Left renal cortex interstitium (tissue), 4 donors: ENCODE measurements at regions not wholly inside any gene's neighbourhood (a gene's known extent, or its start where the extent isn't known, plus 50 kb on each side); places are given as distances from the start of the nearest gene placed in this dataset.

Experiments
- DNase-seq, 4 donors: peaks; one replicate each; pipeline ENCODE4 v3.0.0-alpha.2; 2013; ENCODE audit warnings: low read depth in 4 of 4, low spot score in 2 of 4, missing footprints in 1 of 4

DNA sequence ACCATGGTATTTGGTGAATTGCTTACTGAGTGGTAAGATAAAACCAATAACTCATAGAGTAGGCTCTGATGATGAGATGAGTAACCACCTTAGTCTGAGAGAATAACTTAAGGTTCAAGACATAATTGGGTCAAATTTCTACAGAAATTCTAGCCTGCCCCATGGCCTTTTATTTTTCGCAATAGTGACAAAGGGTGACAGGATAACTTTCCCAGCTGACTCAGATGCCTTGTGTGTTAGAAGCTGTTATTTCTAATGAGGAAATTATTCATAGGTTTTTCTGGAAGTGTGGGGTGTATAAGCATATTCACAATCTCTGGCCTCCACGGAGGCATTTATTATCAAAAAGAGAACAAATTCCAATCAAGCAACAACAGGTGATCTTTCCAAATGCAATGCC lies 159.0 kb downstream of the NUP35 start:
- no peak for DNase-seq

DNA sequence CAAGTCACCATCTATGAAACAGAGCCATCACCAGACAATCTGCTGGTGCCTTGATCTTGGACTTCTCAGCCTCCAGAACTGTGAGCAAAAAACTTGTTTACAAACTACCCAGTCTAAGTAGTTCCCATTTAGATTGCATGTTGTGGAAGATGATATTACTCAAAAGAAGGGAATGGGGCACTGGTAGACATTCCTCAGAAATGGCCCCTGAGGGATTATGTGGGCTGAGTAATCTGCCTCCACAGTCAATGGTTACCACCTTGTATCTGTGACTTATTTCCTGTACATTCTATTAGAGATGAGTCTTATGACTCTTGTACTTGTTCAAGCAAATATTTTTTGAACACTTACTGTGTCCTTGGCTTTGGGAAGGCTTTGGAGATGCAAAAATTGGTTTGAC lies 160.4 kb downstream of the NUP35 start:
- no peak for DNase-seq

DNA sequence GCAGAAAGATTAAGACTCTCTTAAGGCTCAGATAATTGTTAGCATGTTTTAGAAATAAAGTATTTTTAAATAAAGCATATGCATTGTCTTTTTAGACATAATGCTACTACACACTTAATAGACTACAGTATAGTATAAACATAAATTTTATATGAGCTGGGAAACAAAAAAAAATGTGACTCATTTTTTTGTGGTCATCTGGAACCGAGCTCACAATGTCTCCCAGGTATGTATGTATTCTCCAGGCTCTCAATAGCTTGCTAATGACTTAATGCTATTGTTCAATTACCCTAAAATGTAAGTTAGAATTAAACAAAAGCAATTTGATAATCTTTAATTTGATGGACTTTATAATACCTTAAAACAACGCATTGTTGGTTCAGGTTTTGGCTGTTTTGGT lies 167.2 kb downstream of the NUP35 start:
- no peak for DNase-seq

DNA sequence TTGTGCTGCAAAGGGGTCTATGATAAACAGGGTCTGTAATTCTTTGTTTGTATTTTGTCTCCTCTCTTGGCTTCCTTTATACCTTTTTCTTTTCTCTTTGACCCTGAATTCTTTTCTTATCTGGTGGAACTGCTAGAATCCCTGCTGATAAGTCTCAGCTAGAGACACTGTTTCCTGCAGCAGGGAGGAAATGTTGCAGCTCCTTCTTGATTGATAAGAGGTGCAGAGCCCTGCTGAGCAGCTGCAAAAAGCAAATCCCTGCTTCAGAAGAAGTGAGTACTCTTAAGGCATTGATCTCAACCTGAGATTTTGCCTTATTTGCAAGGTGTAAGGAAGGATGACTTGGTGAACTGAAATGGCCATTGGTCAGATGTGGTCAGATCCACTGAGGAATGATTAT lies 167.8 kb downstream of the NUP35 start:
- no peak for DNase-seq

DNA sequence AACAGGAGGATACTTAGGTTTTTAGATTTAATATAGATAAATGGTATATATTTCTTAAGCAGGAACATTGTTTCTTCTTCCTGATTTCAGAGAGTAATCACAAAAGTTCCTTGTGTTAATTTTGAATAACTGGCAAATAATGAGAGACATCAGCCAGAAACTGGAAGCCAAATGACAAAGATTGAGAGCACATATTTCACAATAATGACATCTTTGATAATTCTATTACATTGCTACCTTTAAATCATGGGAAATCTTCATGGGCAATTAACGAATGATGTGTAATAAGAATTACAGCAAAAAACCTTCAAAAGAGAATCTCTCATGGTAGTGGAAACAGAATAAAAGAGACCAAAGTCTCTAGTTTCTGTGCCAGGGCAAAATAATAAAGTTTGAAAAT lies 215.1 kb downstream of the NUP35 start:
- no peak for DNase-seq

DNA sequence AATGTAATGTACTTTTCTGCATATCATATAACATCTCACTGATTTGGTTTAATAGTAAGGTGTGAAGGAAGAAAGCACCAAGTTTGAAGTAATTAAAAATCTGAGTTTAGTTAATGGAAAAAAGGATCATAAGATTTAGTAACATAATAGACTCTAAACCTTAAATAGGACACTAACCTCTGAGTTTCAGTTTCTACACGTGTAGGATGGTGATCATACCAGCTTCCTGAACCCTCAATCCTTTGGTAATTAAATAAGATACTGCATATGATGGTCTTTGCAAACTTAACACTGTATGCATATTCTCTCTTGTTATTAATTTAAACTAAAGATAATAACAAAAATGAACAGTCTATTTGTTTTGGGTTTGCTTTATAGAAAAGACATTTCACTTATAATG lies 216.8 kb downstream of the NUP35 start:
- no peak for DNase-seq

DNA sequence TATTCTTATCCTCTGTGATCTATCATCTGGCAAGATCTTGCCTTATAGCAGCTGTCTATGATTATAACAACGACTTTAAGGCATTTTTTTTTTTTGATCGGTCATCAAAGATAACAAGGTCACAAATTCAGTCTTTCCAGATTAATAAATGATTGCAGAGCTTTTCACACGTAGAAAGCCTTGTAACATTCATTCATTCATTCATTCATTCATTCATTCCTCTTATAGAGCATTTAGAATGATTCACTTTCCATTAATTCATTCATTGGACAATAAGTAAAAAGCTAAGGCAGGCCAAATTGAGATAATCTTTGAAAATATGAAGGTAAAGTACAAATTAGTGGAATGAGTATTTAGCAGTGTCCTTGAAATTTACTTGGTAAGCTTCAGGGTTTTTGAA lies 223.7 kb downstream of the NUP35 start:
- DNase-seq = no peak

DNA sequence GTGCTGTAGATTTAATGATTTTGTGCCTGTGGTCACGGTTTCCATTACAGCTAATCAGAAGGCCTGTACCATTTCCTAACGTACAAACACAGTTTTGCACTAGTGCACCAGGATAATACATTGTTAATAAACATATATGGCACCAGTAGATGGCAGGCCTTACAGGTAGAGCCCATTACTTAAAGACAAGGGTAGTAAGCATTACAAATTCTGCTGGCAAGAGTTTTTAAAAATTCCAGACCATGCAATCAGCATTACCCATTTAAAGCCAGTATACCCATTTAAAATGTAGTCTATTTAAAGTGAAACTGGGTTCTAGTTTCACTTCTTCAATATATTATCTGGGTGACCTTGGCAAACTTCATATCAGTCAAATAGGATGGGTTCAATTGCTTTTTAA lies 224.2 kb downstream of the NUP35 start:
- DNase-seq = no peak

DNA sequence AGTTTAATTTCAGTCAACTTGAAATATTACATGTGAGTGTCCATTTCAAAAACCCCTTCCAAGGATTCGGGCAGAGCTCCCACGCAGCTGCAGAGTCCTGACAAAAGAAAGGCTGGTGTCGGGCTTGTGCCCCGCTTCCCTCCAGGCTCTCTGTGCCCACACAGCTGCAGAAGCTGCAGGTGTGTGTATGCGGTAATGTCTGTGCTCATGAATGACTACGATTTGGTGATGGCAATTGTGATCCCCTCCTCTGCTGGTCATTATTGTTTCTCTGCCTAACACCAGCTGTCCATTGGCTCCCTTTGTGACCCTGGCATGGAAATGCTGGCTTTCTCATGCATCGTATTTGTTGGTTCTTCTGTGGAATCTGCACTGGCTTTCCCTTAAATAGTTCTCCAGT lies 224.8 kb downstream of the NUP35 start:
- DNase-seq = no peak

DNA sequence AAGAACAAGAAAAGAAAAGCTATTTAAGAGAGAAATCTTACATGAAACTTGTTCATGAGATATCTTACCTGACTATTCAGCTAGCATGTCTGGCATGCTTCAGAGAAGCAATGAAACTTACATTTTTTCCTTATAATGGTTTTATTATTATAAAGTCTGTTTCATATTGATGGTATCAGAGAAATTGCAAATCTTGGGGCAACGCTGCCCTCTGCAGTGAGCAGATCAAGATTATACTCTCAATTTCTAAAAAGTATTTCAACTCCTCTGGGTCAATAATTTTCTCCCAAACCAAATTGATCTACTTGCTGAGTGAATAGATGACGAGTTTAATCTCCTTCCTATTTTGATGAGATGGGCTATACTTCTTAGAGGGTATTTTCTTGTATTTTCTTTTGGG lies 235.6 kb downstream of the NUP35 start:
- DNase-seq = no peak

DNA sequence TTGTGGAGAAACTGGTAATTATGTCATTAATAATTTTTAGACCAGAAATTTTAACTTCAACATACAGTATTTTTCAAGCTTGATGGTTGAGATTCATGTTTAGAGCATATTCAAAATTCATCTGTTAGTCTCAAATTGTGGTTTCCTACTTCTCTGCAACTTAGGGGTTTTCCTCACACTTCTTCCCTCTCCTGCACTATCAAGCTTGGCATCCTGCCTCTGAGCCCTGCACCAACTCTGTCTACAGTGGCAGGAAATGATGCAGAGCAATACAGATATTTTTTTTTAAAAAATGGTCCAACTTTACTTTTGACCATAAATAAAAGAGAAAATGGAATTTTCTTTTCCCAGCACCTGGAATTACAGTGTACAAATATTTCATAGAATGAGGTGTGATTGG lies 247.3 kb downstream of the NUP35 start:
- DNase-seq = no peak

DNA sequence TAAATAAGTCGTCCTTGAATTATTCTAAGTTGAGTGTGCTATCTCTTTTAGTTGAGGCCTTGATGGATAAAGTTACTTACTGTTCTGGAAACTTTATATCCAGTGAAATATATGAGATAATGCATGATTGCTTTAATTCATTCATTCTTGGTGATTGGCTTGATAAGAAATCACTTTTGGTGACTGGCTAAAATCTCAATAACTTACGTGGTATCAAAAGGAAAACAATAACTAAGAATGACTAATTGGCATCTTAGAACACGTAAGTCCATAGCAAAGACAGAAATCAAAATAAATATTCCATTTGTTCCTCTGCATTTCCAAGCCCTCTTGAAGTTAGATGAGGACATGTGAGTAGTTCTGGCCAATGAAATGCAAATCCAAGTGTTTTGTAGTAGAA lies 251.6 kb downstream of the NUP35 start:
- DNase-seq = no peak

DNA sequence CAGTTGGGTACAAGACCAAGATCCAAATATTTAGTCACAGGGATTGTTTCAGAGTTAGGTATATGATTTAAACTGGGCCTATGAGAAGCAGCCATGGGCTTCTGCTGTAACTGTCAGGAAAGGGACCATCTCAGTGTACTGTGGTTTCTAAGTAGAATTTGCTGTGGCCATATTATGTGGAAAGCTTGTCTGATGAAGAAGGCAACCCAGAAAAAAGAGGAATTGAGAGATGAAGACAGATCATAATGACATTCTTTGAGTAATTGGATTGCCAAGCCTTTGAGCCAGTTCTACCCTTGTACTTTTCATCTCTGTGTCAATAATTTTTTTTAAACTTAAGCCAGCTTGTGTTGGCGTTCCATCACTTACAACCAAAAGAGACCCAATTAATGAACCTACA lies 259.6 kb downstream of the NUP35 start:
- no peak for DNase-seq

DNA sequence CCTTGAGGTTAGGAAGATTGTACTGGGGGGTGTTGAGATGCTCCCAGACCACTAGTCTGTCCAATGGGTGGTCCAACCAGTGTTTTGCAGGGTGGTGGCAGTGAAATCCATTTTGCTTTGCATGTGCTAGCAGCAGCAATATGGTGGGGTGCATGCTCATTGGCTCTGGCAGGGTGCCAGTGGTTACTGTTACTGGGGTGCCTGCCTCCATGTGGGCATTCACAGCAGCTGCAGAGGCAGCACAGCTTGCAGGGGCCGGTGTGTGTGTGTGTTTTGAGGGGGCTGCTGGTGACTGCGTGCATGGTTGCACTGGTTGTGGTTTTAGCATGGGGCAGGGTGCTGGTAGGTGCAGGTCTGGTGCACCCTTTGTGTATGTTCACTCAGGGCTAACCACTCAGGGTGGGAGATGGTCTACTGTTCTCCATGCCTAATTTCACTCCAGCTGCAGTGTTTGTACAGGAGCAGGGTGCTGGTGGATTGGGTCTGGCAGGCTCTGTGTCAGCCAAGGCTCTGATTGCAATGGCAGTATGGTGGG lies 265.4 kb downstream of the NUP35 start:
- no peak for DNase-seq

DNA sequence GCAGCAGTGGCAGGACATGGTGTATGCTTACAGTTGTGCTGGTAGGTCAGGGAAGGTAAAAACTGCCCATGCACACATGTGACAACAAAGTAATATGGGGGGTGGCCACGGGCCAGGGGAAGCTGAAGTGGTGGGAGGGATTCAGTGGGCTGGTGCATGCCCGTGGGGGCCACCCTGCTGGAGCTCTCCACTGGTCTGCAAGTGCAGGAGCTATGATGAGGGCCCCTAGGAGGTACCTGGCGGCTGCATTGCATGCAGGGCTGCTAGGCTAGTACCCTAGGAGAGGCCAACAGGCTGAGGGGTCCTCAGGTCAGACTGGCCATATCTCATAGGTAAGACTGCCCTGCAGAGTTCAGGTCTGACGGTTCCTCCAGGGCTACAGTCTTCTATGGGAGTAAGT lies 265.9 kb downstream of the NUP35 start:
- no peak for DNase-seq

DNA sequence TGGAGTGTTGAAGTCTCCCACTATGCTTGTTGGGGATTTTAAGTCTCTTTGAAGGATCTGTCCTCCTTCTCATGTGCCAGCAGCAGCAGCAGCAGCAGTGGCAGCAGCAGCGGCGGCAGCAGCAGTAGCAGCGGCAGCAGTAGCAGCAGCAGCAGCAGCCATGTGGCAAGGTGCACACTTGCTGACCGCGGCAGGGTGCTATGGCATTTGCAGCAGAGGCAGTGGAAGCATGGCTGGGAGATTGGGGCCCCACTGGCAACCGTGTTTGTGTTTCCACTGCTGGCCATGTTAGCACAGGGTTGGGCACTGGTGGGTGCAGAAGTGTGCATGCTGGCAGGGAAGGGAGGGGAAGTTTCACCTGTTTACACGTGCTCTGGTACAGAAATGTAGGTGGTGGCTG lies 280.1 kb downstream of the NUP35 start:
- DNase-seq = no peak

DNA sequence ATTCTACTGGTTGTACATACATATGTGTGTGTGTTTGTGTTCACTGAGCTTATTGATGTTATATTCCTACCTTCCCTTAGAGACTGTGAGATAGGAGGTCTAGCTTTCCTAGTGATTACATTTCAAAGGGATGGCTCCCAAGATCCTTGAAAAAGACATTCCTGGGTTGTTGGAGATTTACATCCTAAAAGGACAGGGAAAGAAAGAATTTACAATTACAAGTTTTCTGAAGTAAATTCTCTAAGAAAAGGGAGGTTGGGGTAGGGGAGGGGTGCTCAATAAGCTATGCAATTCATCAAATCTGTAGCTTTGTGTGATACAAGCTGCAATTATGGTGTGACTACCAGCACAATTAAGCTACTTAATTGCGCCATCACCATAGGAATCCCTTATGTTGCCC lies 284.3 kb downstream of the NUP35 start:
- no peak for DNase-seq

DNA sequence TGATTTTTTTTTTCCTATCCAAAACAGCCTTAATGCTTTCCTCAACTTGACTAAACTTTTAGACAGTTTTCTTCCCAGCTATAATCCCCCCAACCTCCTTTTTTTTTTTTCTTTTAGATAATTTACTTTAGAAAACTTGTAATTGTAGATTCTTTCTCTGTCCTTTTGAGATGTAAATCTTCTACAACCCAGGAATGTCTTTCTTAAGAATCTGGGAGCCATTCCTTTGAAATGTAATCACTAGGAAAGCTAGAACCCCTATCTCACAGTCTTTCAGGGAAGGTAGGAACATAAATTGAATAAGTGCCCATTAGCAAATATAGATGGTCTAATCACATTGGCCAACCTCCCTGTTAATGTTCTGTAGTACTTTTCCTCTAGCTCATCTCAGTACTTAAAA lies 285.4 kb downstream of the NUP35 start:
- DNase-seq = no peak

DNA sequence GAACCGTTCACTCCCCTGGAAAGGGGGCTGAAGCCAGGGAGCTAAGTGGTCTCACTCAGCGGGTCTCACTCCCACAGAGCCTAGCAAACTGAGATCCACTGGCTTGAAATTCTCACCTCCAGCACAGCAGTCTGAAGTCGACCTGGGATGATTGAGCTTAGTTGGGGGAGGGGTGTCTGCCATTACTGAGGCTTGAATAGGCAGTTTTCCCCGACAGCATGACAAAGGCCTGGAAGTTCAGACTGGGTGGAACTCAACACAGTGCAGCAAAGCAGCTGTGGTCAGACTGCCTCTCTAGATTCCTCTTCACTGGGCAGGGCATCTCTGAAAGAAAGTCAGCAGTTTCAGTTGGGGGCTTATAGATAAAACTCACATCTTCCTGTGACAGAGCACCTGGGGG lies 292.5 kb downstream of the NUP35 start:
- DNase-seq = no peak

DNA sequence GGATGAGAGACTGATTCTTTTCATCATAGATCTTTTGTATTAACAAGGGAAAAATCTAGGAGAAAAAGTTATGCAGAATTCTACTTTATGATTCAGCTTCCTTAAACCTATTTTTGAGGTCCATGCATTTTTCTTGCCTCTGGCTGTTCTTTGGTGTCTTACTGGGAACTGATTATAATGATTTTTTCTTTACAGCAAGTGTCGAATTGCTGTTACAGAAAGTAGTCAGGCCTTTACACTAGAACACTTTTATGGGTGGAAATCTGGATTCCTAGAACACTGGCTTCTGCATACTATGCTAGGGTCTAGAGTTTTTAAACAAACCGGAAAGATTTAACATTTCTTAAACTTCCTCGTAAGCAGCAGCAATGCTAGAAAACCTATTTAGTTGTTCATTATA lies 302.6 kb downstream of the NUP35 start:
- DNase-seq = no peak

DNA sequence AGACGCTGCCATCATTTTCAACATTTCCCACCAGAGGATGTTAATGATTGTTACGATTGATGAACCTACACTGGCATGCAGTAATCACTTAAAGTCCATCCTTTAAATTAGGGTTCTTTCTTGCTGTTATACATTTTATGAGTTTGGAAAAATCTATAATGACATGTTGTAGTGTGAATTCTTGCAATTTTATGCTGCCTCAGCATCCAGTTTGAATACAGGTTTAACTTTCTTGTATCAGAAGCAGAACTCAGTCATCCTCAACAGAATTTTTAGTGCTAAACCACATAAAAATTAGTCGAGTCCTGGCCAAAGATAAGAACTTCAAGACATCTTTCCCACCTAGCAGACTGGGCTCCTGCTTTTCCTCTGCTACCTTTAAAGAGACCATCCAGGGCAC lies 303.3 kb downstream of the NUP35 start:
- DNase-seq = no peak

DNA sequence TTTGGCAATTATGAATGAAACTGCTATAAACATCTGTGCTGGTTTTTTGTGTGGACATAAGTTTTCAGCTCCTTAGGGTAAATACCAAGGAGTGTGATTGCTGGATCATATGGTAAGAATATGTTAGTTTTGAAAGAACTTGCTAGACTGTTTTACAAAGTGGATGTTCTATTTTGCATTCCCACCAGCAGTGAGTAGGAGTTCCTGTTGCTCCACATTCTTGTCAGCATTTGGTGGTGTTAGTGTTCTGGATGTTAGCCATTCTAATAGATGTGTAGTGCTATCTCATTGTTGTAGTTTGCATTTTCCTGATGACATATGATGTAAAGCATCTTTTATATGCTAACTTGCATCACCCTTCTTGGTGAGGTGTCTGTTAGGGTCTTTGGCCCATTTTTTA lies 304.6 kb downstream of the NUP35 start:
- no peak for DNase-seq

DNA sequence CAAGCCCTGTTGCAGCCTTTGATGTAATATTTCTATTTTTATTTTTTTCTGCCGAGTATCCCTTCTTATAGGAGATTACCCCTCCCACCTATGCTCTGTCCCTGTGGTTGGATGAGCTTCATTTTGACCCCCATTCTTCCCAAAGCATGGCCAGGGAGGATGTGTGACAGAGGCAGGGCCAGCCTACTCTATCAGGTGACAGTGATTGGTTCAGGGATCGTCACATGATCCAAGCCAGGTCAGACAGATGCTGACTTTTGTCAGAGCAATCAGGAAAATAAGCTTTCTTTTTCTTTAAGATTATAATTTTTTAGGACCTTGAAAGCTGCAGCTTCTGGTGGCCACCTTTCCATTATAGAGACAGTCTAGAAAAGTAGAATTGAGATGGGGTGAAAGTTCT lies 314.3 kb downstream of the NUP35 start:
- DNase-seq = no peak

DNA sequence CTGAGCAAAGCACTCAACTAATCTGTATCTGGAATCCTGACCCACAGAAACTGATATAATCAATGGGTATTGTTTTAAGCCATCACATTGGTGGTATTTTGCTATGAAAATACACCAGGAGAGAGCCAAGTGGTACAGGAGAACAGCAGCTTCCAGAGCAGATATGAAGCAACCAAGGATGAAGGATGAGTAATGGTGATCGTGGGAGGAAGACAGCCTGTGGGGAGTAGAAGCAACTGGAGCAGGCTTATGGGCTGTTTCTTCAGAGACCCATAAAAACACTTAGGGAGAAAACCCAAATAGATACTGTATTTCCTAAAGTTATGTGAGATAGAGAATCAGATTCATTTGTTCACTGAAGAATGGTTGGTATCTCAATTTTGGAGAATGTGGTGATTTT lies 330.8 kb downstream of the NUP35 start:
- no peak for DNase-seq
